Heart right ventricle (tissue), 16 donors: ENCODE measurements at regions not wholly inside any gene's neighbourhood (a gene's known extent, or its start where the extent isn't known, plus 50 kb on each side); places are given as distances from the start of the nearest gene placed in this dataset.

Experiments used
- ATAC-seq, 8 donors: fragments of 200-7000 bp; cut with Tn5 transposase; one replicate each; pipeline ENCODE4 v1.9.1; 2020; ENCODE audit warnings: mild to moderate bottlenecking in 8 of 8, moderate library complexity in 8 of 8, moderate number of reproducible peaks in 1 of 8
- DNase-seq, 2 donors: peaks; one replicate each; pipeline ENCODE4 v3.0.0-alpha.2; 2020
- H3K27ac ChIP-seq, 10 donors: fragments of 200-600 bp; sonication (generic) in 2 of 10; one replicate each; pipeline versions ENCODE4 v1.5.0 to v1.8.0; 2020 to 2022; ENCODE audit warnings: mild to moderate bottlenecking in 3 of 10
- H3K27me3 ChIP-seq, 7 donors: fragments of 200-600 bp; one replicate each; pipeline ENCODE4 v1.8.0; 2021 to 2022; ENCODE audit warnings: mild to moderate bottlenecking in 2 of 7
- H3K36me3 ChIP-seq, 9 donors: fragments of 200-600 bp; sonication (generic) in 1 of 9; one replicate each; pipeline versions ENCODE4 v1.5.0 to v1.8.0; 2020 to 2022; ENCODE audit warnings: mild to moderate bottlenecking in 2 of 9
- H3K4me1 ChIP-seq, 9 donors: fragments of 200-600 bp; sonication (generic) in 1 of 9; one replicate each; pipeline versions ENCODE4 v1.5.0 to v1.8.0; 2020 to 2022; ENCODE audit warnings: mild to moderate bottlenecking in 4 of 9
- H3K4me3 ChIP-seq, 10 donors: fragments of 200-600 bp; sonication (generic) in 2 of 10; one replicate each; pipeline versions ENCODE4 v1.5.0 to v1.8.0; 2020 to 2022; ENCODE audit warnings: mild to moderate bottlenecking in 7 of 10, moderate library complexity in 2 of 10
- H3K9me3 ChIP-seq, 11 donors: fragments of 200-600 bp in 10 of 11; sonication (generic) in 2 of 11; one replicate each; pipeline versions ENCODE4 v1.5.0 to v1.8.0; 2013 to 2022; ENCODE audit warnings: mild to moderate bottlenecking in 2 of 11, control low read depth in 1 of 11, moderate library complexity in 1 of 11
- WGBS, 2 donors: extraction: QIAGEN DNeasy Blood & Tissue Kit; methylation state at CpG; one replicate each; pipeline ENCODE4 v1.1.7; 2013; ENCODE audit warnings: inconsistent platforms in 1 of 2; 5-methylcytosine and 5-hydroxymethylcytosine counted together
- intact Hi-C, 10 donors: fragments of 100-400 bp; cut with DNase I; formaldehyde crosslinking; loops; one replicate each; pipeline versions ENCODE4 v1.11.1 to v1.14.2; 2022
- TF ChIP-seq, protein P1 (sequence below), 9 donors: fragments of 200-600 bp; sonication (generic) in 2 of 9; IDR thresholded peaks; one replicate each; pipeline versions ENCODE4 v1.5.0 to v1.8.0; 2021 to 2022; ENCODE audit warnings: antibody characterized with exemption in 9 of 9, mild to moderate bottlenecking in 5 of 9, moderate library complexity in 1 of 9
- donor health status: Arrhythmogenic right ventricular cardiomyopathy.
- donor health status: ischemic (EF 13 %, LVEDD 7.1; RV severe dilation, severe dysfunction).
- donor health status: healthy with polysubstance abuse.
- donor health status: DM: no; HTN: yes; CAD: no.
- donor health status: DM: no; HTN: no; CAD: no.
- donor health status: ischemic (EF 25% LVEDD 6.9; RV normal size, moderate dysfunction).
- donor health status: ischemic (EF 25% LVEDD 5.7; RV mildly dilated, moderate dysfunction).
- donor health status: healthy.
- donor health status: DM: yes; HTN: yes; CAD: no.
- donor health status: Ischemic cardiomyopathy.
- donor health status: ischemic (EF 35%, LVEDD 5.7; RV mildly dilated, moderate dysfunction).
- donor health status: nonischemic (EF 11% LVEDD 7.7; RV severe dilation, severe dysfunction).
- donor health status: DM: yes; HTN: yes; CAD: no.
- donor health status: PGD.
- donor health status: ischemic (EF 29% LVEDD 5.4; RV normal size, mild dysfunction).
- donor health status: nonischemic (EF 23%, LVEDD 6.1; RV moderate dilation, normal function).

DNA sequence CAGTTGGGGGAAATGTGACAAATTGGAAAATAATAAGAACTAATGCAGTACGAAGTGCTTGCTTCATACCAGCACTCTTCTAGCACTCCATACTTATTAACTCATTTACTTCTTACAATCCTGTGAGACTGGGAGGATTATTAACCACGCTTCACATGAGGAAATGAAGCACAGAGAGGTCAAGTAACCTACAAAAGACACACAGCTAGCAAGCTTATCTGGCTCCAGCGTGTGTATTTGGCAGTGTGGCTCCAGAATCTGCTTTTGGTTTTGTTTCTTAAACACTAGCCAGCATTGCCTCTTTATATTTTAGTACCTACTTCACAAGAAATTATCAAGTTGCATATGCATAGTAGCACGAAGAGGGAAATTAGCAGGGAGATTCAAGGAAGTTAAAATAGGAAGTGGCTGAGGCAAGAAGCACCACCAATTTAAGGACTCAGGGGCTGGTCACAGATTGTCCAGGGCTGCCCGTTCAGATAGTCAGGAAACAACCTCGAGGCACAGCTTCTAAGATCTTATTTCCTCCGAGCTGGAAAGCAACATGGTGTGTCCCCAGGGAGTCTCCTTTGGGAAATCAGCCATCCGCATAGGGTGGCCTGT lies 302.7 kb upstream of the PRDM1 start:
- Histone ChIP-seq H3K27ac (peak overlapping the region in 1 of 10 donors; percentile 0), H3K36me3 (no peaks in the 10 kb centered on the region), H3K4me1 (peaks cover 0 to 39% (median 0%) of the 10 kb centered on the region in 9 donors), H3K4me3 (no peak overlapping the region), H3K9me3 (no peaks in the 10 kb centered on the region), H3K27me3 (peaks cover 0 to 4% (median 0%) of the 10 kb centered on the region in 7 donors)
- 56 to 57% methylated on average over 8 of the region's 8 CpGs for WGBS, 2 donors
- TF ChIP-seq, protein P1, sequence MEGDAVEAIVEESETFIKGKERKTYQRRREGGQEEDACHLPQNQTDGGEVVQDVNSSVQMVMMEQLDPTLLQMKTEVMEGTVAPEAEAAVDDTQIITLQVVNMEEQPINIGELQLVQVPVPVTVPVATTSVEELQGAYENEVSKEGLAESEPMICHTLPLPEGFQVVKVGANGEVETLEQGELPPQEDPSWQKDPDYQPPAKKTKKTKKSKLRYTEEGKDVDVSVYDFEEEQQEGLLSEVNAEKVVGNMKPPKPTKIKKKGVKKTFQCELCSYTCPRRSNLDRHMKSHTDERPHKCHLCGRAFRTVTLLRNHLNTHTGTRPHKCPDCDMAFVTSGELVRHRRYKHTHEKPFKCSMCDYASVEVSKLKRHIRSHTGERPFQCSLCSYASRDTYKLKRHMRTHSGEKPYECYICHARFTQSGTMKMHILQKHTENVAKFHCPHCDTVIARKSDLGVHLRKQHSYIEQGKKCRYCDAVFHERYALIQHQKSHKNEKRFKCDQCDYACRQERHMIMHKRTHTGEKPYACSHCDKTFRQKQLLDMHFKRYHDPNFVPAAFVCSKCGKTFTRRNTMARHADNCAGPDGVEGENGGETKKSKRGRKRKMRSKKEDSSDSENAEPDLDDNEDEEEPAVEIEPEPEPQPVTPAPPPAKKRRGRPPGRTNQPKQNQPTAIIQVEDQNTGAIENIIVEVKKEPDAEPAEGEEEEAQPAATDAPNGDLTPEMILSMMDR (IDR thresholded peaks at IDR 0.05) = no peak
- DNase-seq (no peak), ATAC-seq (peak in 1 of 8 donors; percentile 50)
- intact Hi-C loops = no loop called here

DNA sequence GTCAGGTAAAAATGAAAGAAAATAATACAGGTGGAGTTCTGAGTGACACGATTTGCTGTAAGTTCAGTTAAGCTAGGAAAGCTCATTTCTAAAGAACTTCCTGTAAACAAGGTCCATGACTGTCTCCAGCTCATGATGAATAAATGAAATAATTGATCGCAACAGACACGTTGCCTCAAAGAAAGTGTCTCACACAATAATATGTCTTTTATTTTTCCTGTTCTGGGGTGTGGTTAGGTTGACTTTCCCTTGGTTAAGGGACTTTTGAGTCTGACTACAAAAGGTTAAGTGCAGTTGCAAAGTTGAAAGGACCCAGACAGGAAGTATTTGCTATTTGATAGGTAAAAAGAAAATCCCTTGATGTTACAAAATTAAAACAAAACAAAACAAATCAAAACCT lies 304.2 kb upstream of the PRDM1 start:
- H3K4me1 ChIP-seq = peaks cover 0 to 37% (median 0%) of the 10 kb centered on the region in 9 donors
- intact Hi-C loops = no loop called here
- WGBS, 2 donors = 77 to 86% methylated on average over 3 of the region's 3 CpGs

DNA sequence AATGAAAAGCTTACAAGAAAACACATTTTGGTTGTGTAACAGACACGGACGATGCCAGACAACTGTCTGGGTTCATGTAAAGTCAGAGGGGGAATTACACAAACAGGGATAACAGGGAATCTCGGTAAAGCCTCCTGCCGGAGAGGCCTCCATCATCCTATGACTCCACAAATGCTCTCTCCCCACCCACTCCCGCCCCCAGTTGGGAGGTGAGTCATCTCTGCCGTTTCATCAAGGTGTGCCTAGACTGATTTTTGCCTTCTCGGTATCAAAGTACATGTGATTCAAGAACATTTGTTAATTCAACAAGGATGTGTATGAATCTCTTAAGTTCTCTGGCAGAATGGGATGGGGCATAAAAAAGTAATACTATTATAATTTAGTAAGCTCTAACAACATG lies 304.9 kb upstream of the PRDM1 start:
- WGBS, 2 donors = 86 to 88% methylated on average over 7 of the region's 7 CpGs
- TF ChIP-seq, protein P1 (IDR thresholded peaks at IDR 0.05) = no peak
- no peak overlapping the region for H3K27ac ChIP-seq
- H3K4me1 ChIP-seq = peaks cover 0 to 31% (median 0%) of the 10 kb centered on the region in 9 donors
- peaks cover 0 to 3% (median 0%) of the 10 kb centered on the region in 7 donors for H3K27me3 ChIP-seq
- no peak for DNase-seq
- no peak overlapping the region for H3K4me3 ChIP-seq
- H3K9me3 ChIP-seq = peaks cover 0 to 2% (median 0%) of the 10 kb centered on the region in 11 donors
- H3K36me3 ChIP-seq = no peaks in the 10 kb centered on the region
- intact Hi-C loops = no loop called here
- no peak for ATAC-seq

More for the DNA sequence above, 304.2 kb upstream of the PRDM1 start:
- no peak for DNase-seq
- no peak for ATAC-seq
- no peaks in the 10 kb centered on the region for H3K9me3 ChIP-seq
- peaks cover 0 to 3% (median 0%) of the 10 kb centered on the region in 7 donors for H3K27me3 ChIP-seq
- no peaks in the 10 kb centered on the region for H3K36me3 ChIP-seq
- H3K4me3 ChIP-seq = no peak overlapping the region
- TF ChIP-seq, protein P1 (IDR thresholded peaks at IDR 0.05) = no peak
- peak overlapping the region in 1 of 10 donors; percentile 26 for H3K27ac ChIP-seq

GRCh38 chr6:105780146-105780860 lies 305.8 kb upstream of the PRDM1 start:
- Histone ChIP-seq H3K27ac (no peak overlapping the region), H3K9me3 (peaks cover 0 to 11% (median 4%) of the 10 kb centered on the region in 11 donors), H3K27me3 (peaks cover 0 to 3% (median 0%) of the 10 kb centered on the region in 7 donors), H3K4me3 (no peak overlapping the region), H3K36me3 (no peaks in the 10 kb centered on the region), H3K4me1 (peaks cover 0 to 23% (median 0%) of the 10 kb centered on the region in 9 donors)
- no peak for DNase-seq
- TF ChIP-seq, protein P1 (IDR thresholded peaks at IDR 0.05) = no peak
- intact Hi-C loops = no loop called here
- no peak for ATAC-seq
- WGBS, 2 donors = 85 to 91% methylated on average over 12 of the region's 12 CpGs
